MM.1S (cell line): ENCODE measurements at regions not wholly inside any gene's neighbourhood (a gene's known extent, or its start where the extent isn't known, plus 50 kb on each side); places are given as distances from the start of the nearest gene placed in this dataset.
"Not testable (repeated sequence)": the region's sequence is repeated elsewhere in the genome, so short reads cannot be mapped to it uniquely, and the experiment has no call there.

Source experiments
- DNase-seq: peaks from one replicate; pipeline ENCODE4 v3.0.0-alpha.2; 2015
- H2AFZ ChIP-seq: fragments of 300-600 bp; sonication (generic); 2 replicates; pipeline ENCODE4 v1.6.0; 2016; ENCODE audit warnings: antibody characterized with exemption, low read length
- H3F3A ChIP-seq: fragments of 300-600 bp; sonication (generic); 2 replicates; pipeline ENCODE4 v1.6.1; 2016; ENCODE audit warnings: mild to moderate bottlenecking, antibody characterized with exemption, low read length, moderate library complexity, mixed read lengths; ENCODE audit not compliant: insufficient read depth
- H3K27ac ChIP-seq: fragments of 300-600 bp; sonication (generic); 2 replicates; pipeline ENCODE4 v1.5.1; 2016; ENCODE audit warnings: mild to moderate bottlenecking, low read length
- H3K27me3 ChIP-seq: fragments of 300-600 bp; sonication (generic); replicated peaks from 2 replicates; pipeline ENCODE4 v1.6.0; 2016; ENCODE audit warnings: low read length; ENCODE audit not compliant: insufficient read depth
- H3K36me3 ChIP-seq: fragments of 300-600 bp; sonication (generic); replicated peaks from 2 replicates; pipeline ENCODE4 v1.6.1; 2016; ENCODE audit warnings: mild to moderate bottlenecking, low read length, mixed read lengths; ENCODE audit not compliant: insufficient read depth
- H3K4me1 ChIP-seq: fragments of 300-600 bp; sonication (generic); 2 replicates; pipeline ENCODE4 v1.6.1; 2016; ENCODE audit warnings: low read length, mixed read lengths
- H3K4me2 ChIP-seq: fragments of 300-600 bp; sonication (generic); 2 replicates; pipeline ENCODE4 v1.6.0; 2016; ENCODE audit warnings: low read depth, low read length
- H3K4me3 ChIP-seq: fragments of 300-600 bp; sonication (generic); 2 replicates; pipeline ENCODE4 v1.5.1; 2016; ENCODE audit warnings: low read length, mixed read lengths
- H3K79me2 ChIP-seq: fragments of 300-600 bp; sonication (generic); 2 replicates; pipeline ENCODE4 v1.6.1; 2016; ENCODE audit warnings: mixed run types, low read length, mixed read lengths
- H3K9ac ChIP-seq: fragments of 300-600 bp; sonication (generic); 2 replicates; pipeline ENCODE4 v1.6.1; 2016; ENCODE audit warnings: low read length, mixed read lengths
- H3K9me2 ChIP-seq: fragments of 300-600 bp; sonication (generic); replicated peaks from 2 replicates; pipeline ENCODE4 v1.6.1; 2016; ENCODE audit warnings: mild to moderate bottlenecking, low read length, mixed read lengths; ENCODE audit not compliant: insufficient read depth
- H3K9me3 ChIP-seq: fragments of 300-600 bp; sonication (generic); replicated peaks from 2 replicates; pipeline ENCODE4 v1.6.1; 2016; ENCODE audit warnings: mild to moderate bottlenecking, low read length, mixed read lengths; ENCODE audit not compliant: insufficient read depth
- H4K20me1 ChIP-seq: fragments of 300-600 bp; sonication (generic); 2 replicates; pipeline ENCODE4 v1.6.1; 2016; ENCODE audit warnings: mild to moderate bottlenecking, low read length, moderate library complexity, mixed read lengths; ENCODE audit not compliant: insufficient read depth
- EZH2 ChIP-seq: fragments of 300-600 bp; sonication (generic); optimal IDR thresholded peaks from 2 replicates; pipeline ENCODE3; 2017; ENCODE audit warnings: low read depth, mild to moderate bottlenecking, antibody characterized with exemption, low read length, mixed read lengths
- EZH2phosphoT487 ChIP-seq: fragments of 300-600 bp; sonication (generic); IDR thresholded peaks from 2 replicates; pipeline ENCODE4 v1.6.1; 2018; ENCODE audit warnings: antibody characterized with exemption, low read length
- TF ChIP-seq, protein P1 (sequence below): fragments of 300-600 bp; sonication (generic); IDR thresholded peaks from 2 replicates; pipeline ENCODE4 v1.5.1; 2016; ENCODE audit warnings: antibody characterized with exemption, low read length, mixed read lengths

GRCh38 chr19:28575816-28576215 lies 637.1 kb downstream of the UQCRFS1 start:
- Histone ChIP-seq H3K36me3 (no peaks in the 10 kb centered on the region), H3K4me3 (no peak overlapping the region), H3K27me3 (no peaks in the 10 kb centered on the region), H3K4me2 (no peak overlapping the region), H3F3A (no peaks in the 10 kb centered on the region), H4K20me1 (no peaks in the 10 kb centered on the region), H3K4me1 (peaks cover 10% of the 10 kb centered on the region), H3K9me3 (no peaks in the 10 kb centered on the region), H3K79me2 (no peaks in the 10 kb centered on the region), H2AFZ (no peak overlapping the region), H3K9me2 (no peaks in the 10 kb centered on the region), H3K27ac (no peak overlapping the region), H3K9ac (no peak overlapping the region)
- no peak for DNase-seq
- no peak for TF ChIP-seq EZH2phosphoT487

DNA sequence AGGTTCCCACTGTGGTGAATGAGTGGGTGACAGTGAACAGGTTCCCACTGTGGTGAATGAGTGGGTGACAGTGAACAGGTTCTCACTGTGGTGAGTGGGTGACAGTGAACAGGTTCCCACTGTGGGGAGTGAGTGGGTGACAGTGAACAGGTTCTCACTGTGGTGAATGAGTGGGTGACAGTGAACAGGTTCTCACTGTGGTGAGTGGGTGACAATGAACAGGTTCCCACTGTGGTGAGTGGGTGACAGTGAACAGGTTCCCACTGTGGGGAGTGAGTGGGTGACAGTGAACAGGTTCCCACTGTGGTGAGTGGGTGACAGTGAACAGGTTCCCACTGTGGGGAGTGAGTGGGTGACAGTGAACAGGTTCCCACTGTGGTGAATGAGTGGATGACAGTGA lies 637.6 kb downstream of the UQCRFS1 start:
- DNase-seq, H3K9me2 ChIP-seq, H3K27ac ChIP-seq, H3K79me2 ChIP-seq, H3K4me3 ChIP-seq, H4K20me1 ChIP-seq, H3K4me2 ChIP-seq, H3K9ac ChIP-seq, H3K36me3 ChIP-seq, H3F3A ChIP-seq, H2AFZ ChIP-seq, H3K9me3 ChIP-seq, H3K27me3 ChIP-seq, H3K4me1 ChIP-seq: not testable (repeated sequence)

GRCh38 chr19:28574212-28574611 lies 638.7 kb downstream of the UQCRFS1 start:
- no peaks in the 10 kb centered on the region for H3K9me3 ChIP-seq
- H3F3A ChIP-seq: no peaks in the 10 kb centered on the region
- H3K4me3 ChIP-seq: no peak overlapping the region
- H2AFZ ChIP-seq: no peak overlapping the region
- no peak overlapping the region for H3K27ac ChIP-seq
- H3K4me2 ChIP-seq: no peak overlapping the region
- no peak for DNase-seq
- no peaks in the 10 kb centered on the region for H3K27me3 ChIP-seq
- no peak overlapping the region for H3K9ac ChIP-seq
- no peaks in the 10 kb centered on the region for H3K36me3 ChIP-seq
- no peaks in the 10 kb centered on the region for H3K9me2 ChIP-seq
- no peaks in the 10 kb centered on the region for H3K79me2 ChIP-seq
- peaks cover 10% of the 10 kb centered on the region for H3K4me1 ChIP-seq
- TF ChIP-seq EZH2 (no peak), EZH2phosphoT487 (no peak)
- TF ChIP-seq, protein P1, sequence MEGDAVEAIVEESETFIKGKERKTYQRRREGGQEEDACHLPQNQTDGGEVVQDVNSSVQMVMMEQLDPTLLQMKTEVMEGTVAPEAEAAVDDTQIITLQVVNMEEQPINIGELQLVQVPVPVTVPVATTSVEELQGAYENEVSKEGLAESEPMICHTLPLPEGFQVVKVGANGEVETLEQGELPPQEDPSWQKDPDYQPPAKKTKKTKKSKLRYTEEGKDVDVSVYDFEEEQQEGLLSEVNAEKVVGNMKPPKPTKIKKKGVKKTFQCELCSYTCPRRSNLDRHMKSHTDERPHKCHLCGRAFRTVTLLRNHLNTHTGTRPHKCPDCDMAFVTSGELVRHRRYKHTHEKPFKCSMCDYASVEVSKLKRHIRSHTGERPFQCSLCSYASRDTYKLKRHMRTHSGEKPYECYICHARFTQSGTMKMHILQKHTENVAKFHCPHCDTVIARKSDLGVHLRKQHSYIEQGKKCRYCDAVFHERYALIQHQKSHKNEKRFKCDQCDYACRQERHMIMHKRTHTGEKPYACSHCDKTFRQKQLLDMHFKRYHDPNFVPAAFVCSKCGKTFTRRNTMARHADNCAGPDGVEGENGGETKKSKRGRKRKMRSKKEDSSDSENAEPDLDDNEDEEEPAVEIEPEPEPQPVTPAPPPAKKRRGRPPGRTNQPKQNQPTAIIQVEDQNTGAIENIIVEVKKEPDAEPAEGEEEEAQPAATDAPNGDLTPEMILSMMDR: no peak
- no peaks in the 10 kb centered on the region for H4K20me1 ChIP-seq

DNA sequence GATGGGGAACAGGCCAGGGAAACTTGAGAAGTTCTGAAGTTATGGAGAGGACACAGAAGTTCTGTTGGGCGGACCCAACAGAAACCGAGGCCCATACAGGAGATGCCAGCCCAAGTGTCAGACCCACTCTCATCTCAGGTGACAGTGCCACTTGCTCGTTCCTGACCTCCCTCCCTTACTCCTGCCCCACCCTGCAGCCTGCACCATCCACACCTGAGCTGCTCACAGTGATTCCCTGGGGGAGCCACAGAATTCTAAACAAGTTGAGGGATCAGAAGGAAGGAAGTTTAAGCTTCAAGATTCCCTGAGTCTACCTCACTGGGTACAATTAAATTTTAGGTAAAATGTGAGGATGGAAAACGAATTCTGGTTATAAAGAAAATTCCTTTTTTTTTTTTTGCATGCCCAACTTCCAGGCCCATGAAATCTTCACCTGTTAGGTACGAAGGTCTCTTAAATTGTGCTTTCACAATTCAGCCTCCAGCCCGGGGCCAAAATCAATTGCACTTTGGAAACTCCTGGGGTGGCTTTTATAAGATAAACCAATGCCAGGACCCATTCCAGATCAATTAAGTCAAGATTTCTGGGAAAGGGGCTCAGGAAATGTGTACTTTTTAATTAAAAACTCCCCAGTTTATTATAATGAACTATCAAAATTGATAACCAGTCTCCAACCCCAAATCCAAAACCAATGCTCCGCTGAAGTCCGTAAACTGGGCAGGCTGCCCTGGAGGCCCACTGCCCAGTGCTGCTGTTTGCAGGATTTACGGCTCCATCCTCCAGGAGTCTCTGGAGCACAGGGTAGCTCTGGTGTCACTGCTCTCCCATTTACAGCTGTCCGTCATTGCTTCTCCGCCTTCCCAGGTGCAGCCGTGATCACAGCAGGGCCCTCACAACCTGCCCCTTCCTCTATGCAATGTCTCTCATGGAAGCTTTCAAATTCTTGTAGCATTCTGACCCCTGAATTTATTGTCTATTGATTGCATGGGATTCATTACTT lies 643.5 kb downstream of the UQCRFS1 start:
- no peaks in the 10 kb centered on the region for H3K79me2 ChIP-seq
- no peak overlapping the region for H3K4me3 ChIP-seq
- no peaks in the 10 kb centered on the region for H3K27me3 ChIP-seq
- no peak overlapping the region for H3K9ac ChIP-seq
- H3K4me1 ChIP-seq: no peaks in the 10 kb centered on the region
- no peaks in the 10 kb centered on the region for H3K9me3 ChIP-seq
- H2AFZ ChIP-seq: no peak overlapping the region
- no peaks in the 10 kb centered on the region for H4K20me1 ChIP-seq
- H3K27ac ChIP-seq: no peak overlapping the region
- no peak for DNase-seq
- no peak for TF ChIP-seq EZH2
- TF ChIP-seq, protein P1: no peak
- no peak for TF ChIP-seq EZH2phosphoT487
- H3K9me2 ChIP-seq: no peaks in the 10 kb centered on the region
- H3F3A ChIP-seq: no peaks in the 10 kb centered on the region
- H3K4me2 ChIP-seq: no peak overlapping the region
- H3K36me3 ChIP-seq: no peaks in the 10 kb centered on the region
